Upper lobe of left lung (tissue), 6 donors: ENCODE measurements at regions not wholly inside any gene's neighbourhood (a gene's known extent, or its start where the extent isn't known, plus 50 kb on each side); places are given as distances from the start of the nearest gene placed in this dataset.
"Not testable (repeated sequence)": the region's sequence is repeated elsewhere in the genome, so short reads cannot be mapped to it uniquely, and the experiment has no call there.

Experiments used
- ATAC-seq, 2 donors: fragments of 200-7000 bp; cut with Tn5 transposase; one replicate each; pipeline ENCODE4 v1.9.1; 2022; ENCODE audit warnings: mild to moderate bottlenecking in 2 of 2, moderate library complexity in 2 of 2; ENCODE audit not compliant: low FRiP score in 2 of 2
- DNase-seq, 2 donors: peaks; one replicate each; pipeline ENCODE4 v3.0.0-alpha.2; 2019 to 2020
- H3K27ac ChIP-seq, 4 donors: fragments of 200-600 bp; sonication (generic); one replicate each; pipeline ENCODE4 v1.5.1; 2016 to 2019
- H3K27me3 ChIP-seq, 4 donors: fragments of 200-600 bp; sonication (generic); one replicate each; pipeline ENCODE4 v1.5.1; 2017 to 2019
- H3K36me3 ChIP-seq, 4 donors: fragments of 200-600 bp; sonication (generic); one replicate each; pipeline ENCODE4 v1.5.1; 2016 to 2019
- H3K4me1 ChIP-seq, 4 donors: fragments of 200-600 bp; sonication (generic); one replicate each; pipeline ENCODE4 v1.5.1; 2018 to 2019
- H3K4me3 ChIP-seq, 4 donors: fragments of 200-600 bp; sonication (generic); one replicate each; pipeline ENCODE4 v1.5.1; 2017 to 2019; ENCODE audit warnings: mild to moderate bottlenecking in 2 of 4, moderate library complexity in 1 of 4
- H3K9me3 ChIP-seq, 4 donors: fragments of 200-600 bp; sonication (generic); one replicate each; pipeline ENCODE4 v1.5.1; 2018 to 2019
- CTCF ChIP-seq, 6 experiments: fragments of 450-650 bp in 4 of 6; fragments of 200-600 bp in 2 of 6; sonication (generic) in 2 of 6; IDR thresholded peaks; one replicate each; pipeline ENCODE4 v1.5.1; 2016 to 2019; ENCODE audit warnings: antibody characterized with exemption in 6 of 6
- EP300 ChIP-seq, 4 donors: sonication (generic); formaldehyde crosslinking; IDR thresholded peaks; one replicate each; pipeline ENCODE4 v1.5.1; 2017; ENCODE audit warnings: antibody characterized with exemption in 4 of 4, control low read depth in 2 of 4
- POLR2A ChIP-seq, 4 donors: fragments of 450-650 bp; IDR thresholded peaks; one replicate each; pipeline ENCODE4 v1.5.1; 2016 to 2017; ENCODE audit warnings: antibody characterized with exemption in 4 of 4, mild to moderate bottlenecking in 2 of 4
- POLR2AphosphoS5 ChIP-seq, 2 donors: sonication (generic); formaldehyde crosslinking; IDR thresholded peaks; one replicate each; pipeline ENCODE4 v1.5.1; 2017; ENCODE audit warnings: antibody characterized with exemption in 2 of 2
- WGBS, 2 donors: methylation state at CpG; one replicate each; pipeline ENCODE4 v1.1.5; 2017 to 2018; 5-methylcytosine and 5-hydroxymethylcytosine counted together
- donor health status: DM: no; HTN: no; CAD: no; lungs with moderate emphysema.
- donor health status: DM: no; HTN: yes; CAD: no; lungs with severe emphysema.

GRCh38 chr4:93897559-93897958 lies 69.0 kb downstream of the ATOH1 start:
- Histone ChIP-seq H3K36me3 (no peaks in the 10 kb centered on the region), H3K4me3 (no peak overlapping the region), H3K9me3 (no peaks in the 10 kb centered on the region), H3K27ac (no peak overlapping the region), H3K4me1 (no peaks in the 10 kb centered on the region), H3K27me3 (no peaks in the 10 kb centered on the region)
- no peak for ATAC-seq
- WGBS, 2 donors, result 71 to 83% methylated on average over 1 of the region's 1 CpG
- no peak for DNase-seq
- TF ChIP-seq POLR2AphosphoS5 (IDR thresholded peaks at IDR 0.05), result no peak
- no peak for TF ChIP-seq EP300 (IDR thresholded peaks at IDR 0.05)
- TF ChIP-seq CTCF (IDR thresholded peaks at IDR 0.05), result no peak

- no peaks in the 10 kb centered on the region for H3K27me3 ChIP-seq
- no peaks in the 10 kb centered on the region for H3K4me1 ChIP-seq
- WGBS, 2 donors, result 92 to 99% methylated on average over 3 of the region's 3 CpGs
- no peak overlapping the region for H3K27ac ChIP-seq
- no peaks in the 10 kb centered on the region for H3K9me3 ChIP-seq
- H3K4me3 ChIP-seq, result no peak overlapping the region
- DNase-seq, result no peak
- no peak for ATAC-seq
- TF ChIP-seq POLR2A (IDR thresholded peaks at IDR 0.05), result no peak
- no peak for TF ChIP-seq CTCF (IDR thresholded peaks at IDR 0.05)
- TF ChIP-seq POLR2AphosphoS5 (IDR thresholded peaks at IDR 0.05), result no peak
- no peaks in the 10 kb centered on the region for H3K36me3 ChIP-seq
Observed at GRCh38 chr4:93908778-93909177, 80.2 kb downstream of the ATOH1 start.

GRCh38 chr4:93911671-93912070 lies 83.1 kb downstream of the ATOH1 start:
- H3K9me3 ChIP-seq, result no peaks in the 10 kb centered on the region
- ATAC-seq (no peak), DNase-seq (no peak)
- no peak overlapping the region for H3K27ac ChIP-seq
- TF ChIP-seq CTCF (IDR thresholded peaks at IDR 0.05) (no peak), POLR2AphosphoS5 (IDR thresholded peaks at IDR 0.05) (no peak), POLR2A (IDR thresholded peaks at IDR 0.05) (no peak), EP300 (IDR thresholded peaks at IDR 0.05) (no peak)
- H3K36me3 ChIP-seq, result no peaks in the 10 kb centered on the region
- peak overlapping the region in 1 of 4 donors; percentile 4 for H3K4me3 ChIP-seq
- H3K27me3 ChIP-seq, result no peaks in the 10 kb centered on the region
- H3K4me1 ChIP-seq, result no peaks in the 10 kb centered on the region
- WGBS, 2 donors, result 91 to 94% methylated on average over 2 of the region's 2 CpGs

GRCh38 chr4:93912146-93912545 lies 83.6 kb downstream of the ATOH1 start:
- Histone ChIP-seq H3K4me3 (peak overlapping the region in 1 of 4 donors; percentile 4), H3K27me3 (no peaks in the 10 kb centered on the region), H3K4me1 (no peaks in the 10 kb centered on the region), H3K27ac (no peak overlapping the region), H3K36me3 (no peaks in the 10 kb centered on the region), H3K9me3 (no peaks in the 10 kb centered on the region)
- TF ChIP-seq POLR2A (IDR thresholded peaks at IDR 0.05) (no peak), POLR2AphosphoS5 (IDR thresholded peaks at IDR 0.05) (no peak), CTCF (IDR thresholded peaks at IDR 0.05) (no peak), EP300 (IDR thresholded peaks at IDR 0.05) (no peak)
- DNase-seq, result no peak
- ATAC-seq, result no peak
- WGBS, 2 donors, result 81 to 86% methylated on average over 2 of the region's 2 CpGs

- no peaks in the 10 kb centered on the region for H3K36me3 ChIP-seq
- H3K27ac ChIP-seq, result no peak overlapping the region
- DNase-seq, result no peak
- H3K27me3 ChIP-seq, result no peaks in the 10 kb centered on the region
- H3K9me3 ChIP-seq, result no peaks in the 10 kb centered on the region
- H3K4me3 ChIP-seq, result no peak overlapping the region
- WGBS, 2 donors, result 55 to 61% methylated on average over 2 of the region's 2 CpGs
- TF ChIP-seq POLR2A (IDR thresholded peaks at IDR 0.05) (no peak), CTCF (IDR thresholded peaks at IDR 0.05) (no peak), EP300 (IDR thresholded peaks at IDR 0.05) (no peak), POLR2AphosphoS5 (IDR thresholded peaks at IDR 0.05) (no peak)
- no peak for ATAC-seq
- no peaks in the 10 kb centered on the region for H3K4me1 ChIP-seq
Observed at GRCh38 chr4:93918856-93919255, 90.3 kb downstream of the ATOH1 start.

- not testable (repeated sequence) for ATAC-seq, H3K36me3 ChIP-seq, H3K4me1 ChIP-seq, H3K9me3 ChIP-seq, DNase-seq, H3K4me3 ChIP-seq, H3K27me3 ChIP-seq, H3K27ac ChIP-seq
- 77 to 91% methylated on average over 2 of the region's 2 CpGs for WGBS, 2 donors
Observed at GRCh38 chr4:93923570-93923969, 95.0 kb downstream of the ATOH1 start.
